Epidermal melanocyte (primary cell): ENCODE measurements at regions not wholly inside any gene's neighbourhood (a gene's known extent, or its start where the extent isn't known, plus 50 kb on each side); places are given as distances from the start of the nearest gene placed in this dataset.
A peak's percentile ranks its signal among the peaks of the same experiment; 100 is the strongest.

ENCODE experiments used
- DNase-seq: peaks from one replicate; pipeline ENCODE4 v3.0.0; 2011; ENCODE audit warnings: low spot score; ENCODE audit not compliant: insufficient read length

GRCh38 chr2:183214680-183215079 lies 90.4 kb downstream of the NUP35 start:
- DNase-seq, result no peak

GRCh38 chr2:183215917-183216316 lies 91.7 kb downstream of the NUP35 start:
- no peak for DNase-seq

GRCh38 chr2:183219888-183220287 lies 95.6 kb downstream of the NUP35 start:
- DNase-seq, result no peak

- no peak for DNase-seq
These were observed 98.5 kb downstream of the NUP35 start for GRCh38 chr2:183222751-183223150.

GRCh38 chr2:183224948-183225347 lies 100.7 kb downstream of the NUP35 start:
- no peak for DNase-seq

GRCh38 chr2:183227176-183227575 lies 102.9 kb downstream of the NUP35 start:
- no peak for DNase-seq

- no peak for DNase-seq
These were observed 105.1 kb downstream of the NUP35 start for GRCh38 chr2:183229386-183229785.

GRCh38 chr2:183232161-183232865 lies 108.1 kb downstream of the NUP35 start:
- DNase-seq, result no peak

- DNase-seq, result no peak
These were observed 118.7 kb downstream of the NUP35 start for GRCh38 chr2:183242937-183243336.

GRCh38 chr2:183243758-183244157 lies 119.5 kb downstream of the NUP35 start:
- no peak for DNase-seq

- DNase-seq, result no peak
These were observed 120.1 kb downstream of the NUP35 start for GRCh38 chr2:183244300-183244844.

GRCh38 chr2:183248866-183249567 lies 124.8 kb downstream of the NUP35 start:
- DNase-seq, result peak; percentile 37

- DNase-seq, result no peak
These were observed 125.8 kb downstream of the NUP35 start for GRCh38 chr2:183250061-183250460.

- DNase-seq, result no peak
These were observed 126.2 kb downstream of the NUP35 start for GRCh38 chr2:183250472-183250871.

- DNase-seq, result no peak
These were observed 129.3 kb downstream of the NUP35 start for GRCh38 chr2:183253441-183254130.

GRCh38 chr2:183255411-183255810 lies 131.2 kb downstream of the NUP35 start:
- no peak for DNase-seq

GRCh38 chr2:183259921-183260320 lies 135.7 kb downstream of the NUP35 start:
- DNase-seq, result no peak

- DNase-seq, result no peak
These were observed 136.3 kb downstream of the NUP35 start for GRCh38 chr2:183260527-183260926.

- DNase-seq, result no peak
These were observed 140.8 kb downstream of the NUP35 start for GRCh38 chr2:183264890-183265535.

GRCh38 chr2:183267148-183267827 lies 143.0 kb downstream of the NUP35 start:
- no peak for DNase-seq

- no peak for DNase-seq
These were observed 145.7 kb downstream of the NUP35 start for GRCh38 chr2:183269956-183270355.
